Fibroblast of gingiva (primary cell): ENCODE measurements at regions not wholly inside any gene's neighbourhood (a gene's known extent, or its start where the extent isn't known, plus 50 kb on each side); places are given as distances from the start of the nearest gene placed in this dataset.
"Not testable (repeated sequence)": the region's sequence is repeated elsewhere in the genome, so short reads cannot be mapped to it uniquely, and the experiment has no call there.

ENCODE experiments used
- DNase-seq: peaks from one replicate; pipeline ENCODE4 v3.0.0-alpha.2; 2011; ENCODE audit warnings: low read depth

DNA sequence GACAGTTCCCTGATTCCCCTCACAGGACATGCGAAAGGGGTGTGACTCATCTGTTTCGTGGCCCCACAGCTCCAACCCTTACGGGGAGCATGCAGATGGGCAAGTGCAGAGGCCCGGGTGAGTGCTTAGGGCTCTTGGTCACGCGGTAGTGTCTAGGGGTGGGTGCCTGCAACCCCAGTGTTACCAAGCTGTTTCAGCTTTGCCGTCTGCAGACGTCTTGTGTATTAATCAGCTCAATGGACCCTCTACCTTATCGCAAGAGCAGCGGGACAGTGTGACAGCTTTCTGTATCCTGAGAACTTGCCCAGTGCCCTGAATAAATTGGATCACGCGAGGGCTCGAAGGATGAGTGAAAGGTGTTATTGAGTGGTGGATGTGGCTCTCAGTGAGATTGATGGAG is 816.4 kb upstream of the ANO3 start:
- DNase-seq = no peak

DNA sequence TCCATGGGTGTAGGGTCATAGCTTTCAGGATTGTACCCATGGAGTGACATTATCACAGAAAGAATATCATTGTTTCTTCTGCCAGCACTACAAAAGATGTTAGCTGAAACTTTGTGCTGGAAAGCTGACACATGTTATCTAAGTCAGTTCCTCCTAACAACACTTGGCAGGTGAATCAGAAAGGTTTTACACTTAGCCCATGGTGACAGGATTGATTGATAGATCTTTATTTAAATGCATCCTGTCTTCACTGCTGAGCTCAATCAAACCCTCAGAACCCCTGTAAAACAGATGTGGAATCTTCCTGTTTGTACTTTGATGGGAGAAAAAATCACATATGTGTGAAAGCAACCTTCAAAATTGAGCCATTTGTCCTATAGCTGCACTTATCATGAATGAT is 811.5 kb upstream of the ANO3 start:
- no peak for DNase-seq

DNA sequence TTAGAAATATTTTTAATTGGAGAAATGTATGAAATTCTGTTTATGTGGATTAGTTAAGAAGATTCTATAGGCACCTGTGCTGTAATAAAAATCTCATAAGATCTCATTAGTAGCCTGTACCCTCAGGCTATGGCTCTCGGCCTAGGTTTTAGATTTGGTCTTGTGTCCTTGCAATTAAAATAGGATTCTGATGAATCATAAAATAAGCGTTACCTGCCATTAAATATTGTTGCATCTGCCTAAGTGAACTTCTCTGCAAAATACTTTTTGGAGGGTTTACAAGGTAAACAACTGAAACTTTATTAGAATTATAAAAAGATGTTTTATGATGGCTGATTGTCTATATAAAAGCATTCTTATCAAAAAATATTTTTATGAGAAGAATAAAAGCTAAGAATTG is 804.1 kb upstream of the ANO3 start:
- no peak for DNase-seq

DNA sequence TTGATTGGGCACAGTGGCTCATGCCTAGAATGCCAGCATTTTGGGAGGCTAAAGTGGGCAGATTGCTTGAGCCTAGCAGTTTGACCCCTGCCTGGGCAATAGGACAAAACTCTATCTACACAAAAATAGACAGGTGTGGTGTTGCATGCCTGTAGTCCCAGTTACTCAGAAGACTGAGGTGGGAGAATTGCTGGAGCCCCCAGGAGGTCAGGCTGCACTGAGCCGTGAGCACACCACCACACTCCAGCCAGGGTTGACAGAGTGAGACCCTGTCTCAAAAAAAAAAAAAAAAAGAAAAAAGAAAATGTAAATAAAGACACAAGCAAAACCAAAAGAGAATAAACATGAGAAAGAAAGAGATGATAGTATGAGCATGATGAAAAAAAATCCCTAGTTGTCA is 802.4 kb upstream of the ANO3 start:
- no peak for DNase-seq

DNA sequence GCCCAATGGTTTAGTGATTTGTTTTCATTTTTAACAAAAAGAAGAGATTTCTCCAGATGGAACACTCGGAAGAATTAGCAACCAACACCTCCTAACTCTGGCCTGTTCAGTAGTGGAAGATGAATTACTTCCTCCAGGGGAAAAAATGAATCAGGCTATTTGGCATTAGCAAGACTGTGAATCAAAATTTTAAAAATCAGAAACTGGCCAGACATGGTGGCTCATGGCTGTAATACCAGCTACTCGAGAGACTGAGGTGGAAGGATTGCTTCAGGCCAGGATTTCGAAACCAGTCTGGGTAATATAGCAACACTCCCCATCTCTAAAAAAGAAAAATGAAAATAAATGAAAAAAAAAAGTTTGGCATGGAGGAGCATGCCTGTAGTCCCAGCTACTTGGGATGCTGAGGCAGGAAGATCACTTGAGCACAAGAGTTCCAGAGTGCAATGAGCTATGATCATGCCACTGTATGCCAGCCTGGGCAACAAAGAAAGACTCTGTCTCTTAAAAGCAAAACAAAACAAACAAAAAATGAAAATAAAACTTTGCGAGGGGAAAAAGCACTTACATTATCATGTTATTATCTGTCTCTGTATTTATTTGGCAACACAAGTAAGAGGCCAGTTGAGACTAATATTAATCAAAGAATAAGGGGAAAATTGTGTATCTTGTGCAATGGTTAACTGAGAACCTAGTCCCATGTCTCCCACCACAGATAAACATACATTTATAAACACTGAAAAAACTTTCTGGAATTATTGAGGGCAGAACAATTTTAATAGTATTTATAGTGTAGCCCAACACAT is 796.3 kb upstream of the ANO3 start:
- DNase-seq = peak; percentile 75

DNA sequence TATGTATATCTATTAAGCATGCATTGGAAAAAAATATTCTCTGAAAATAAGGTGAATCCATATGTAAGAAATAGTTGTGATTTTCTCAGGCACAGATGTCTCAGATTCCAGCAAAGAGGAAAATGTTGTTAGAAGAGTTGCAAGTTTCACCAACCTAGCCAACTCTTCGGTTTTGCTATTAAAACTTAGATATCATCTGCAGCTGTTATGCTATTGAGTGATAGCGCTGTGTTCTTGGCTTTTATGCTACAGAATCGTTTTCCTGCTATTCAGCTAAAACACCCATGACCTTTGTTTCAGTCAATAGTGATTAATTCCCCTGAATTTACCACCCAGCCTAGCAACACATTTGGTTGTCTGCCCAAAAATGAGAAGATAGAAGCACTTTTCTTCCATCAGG is 795.6 kb upstream of the ANO3 start:
- no peak for DNase-seq

DNA sequence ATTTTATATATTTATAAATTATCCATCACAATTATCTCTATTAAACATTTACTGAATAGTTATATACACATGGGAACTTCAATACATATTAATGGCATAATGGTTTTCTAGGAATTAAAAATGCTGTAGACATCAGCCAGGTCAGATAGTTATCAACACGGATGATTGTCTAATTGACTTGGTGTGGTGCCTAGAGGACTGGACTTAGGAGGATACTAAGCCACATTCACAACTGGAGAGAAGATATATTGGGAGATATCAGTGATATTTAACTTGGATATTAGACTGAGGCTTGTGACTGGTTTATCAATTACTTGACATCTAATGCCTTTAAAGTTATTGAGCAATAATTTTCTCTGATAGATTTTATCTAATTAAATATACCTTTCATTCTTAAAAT is 794.5 kb upstream of the ANO3 start:
- no peak for DNase-seq

DNA sequence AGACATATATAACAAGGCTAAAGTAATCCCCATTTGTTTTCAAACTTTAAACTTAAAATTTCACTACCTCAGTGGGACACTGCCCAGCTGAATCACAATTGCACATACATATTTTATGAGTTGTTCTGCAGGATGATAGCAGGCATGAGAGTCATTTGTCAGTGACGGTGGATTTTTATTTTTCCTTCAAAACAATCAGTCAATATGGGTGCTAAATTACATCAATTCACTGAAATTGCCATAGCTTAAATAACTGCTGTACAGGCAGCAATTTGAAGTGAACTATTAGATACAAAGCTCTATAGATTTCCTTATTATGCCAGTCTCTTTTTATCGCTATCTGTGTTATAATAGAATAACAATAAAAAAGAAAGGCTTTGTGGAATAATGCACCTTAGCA is 784.6 kb upstream of the ANO3 start:
- DNase-seq = no peak

DNA sequence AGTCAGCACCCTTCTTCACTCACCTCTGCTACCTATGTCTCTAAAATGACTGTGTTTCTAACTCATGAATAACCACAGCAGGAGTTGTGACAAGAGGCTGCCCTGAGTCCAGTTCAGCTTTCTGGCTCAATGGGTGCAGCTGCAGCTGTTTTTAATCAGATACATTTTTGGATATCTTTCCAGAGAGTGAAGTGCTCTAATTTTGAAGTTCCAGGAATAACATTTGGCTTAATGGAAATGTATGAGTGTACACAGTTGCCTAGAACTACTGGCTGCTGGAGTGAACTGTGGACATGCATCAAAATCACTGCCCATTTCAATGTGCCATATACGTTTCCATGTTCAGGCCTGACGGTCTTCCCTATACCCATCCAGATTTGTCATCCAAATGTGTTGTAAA is 769.5 kb upstream of the ANO3 start:
- DNase-seq = peak; percentile 37

DNA sequence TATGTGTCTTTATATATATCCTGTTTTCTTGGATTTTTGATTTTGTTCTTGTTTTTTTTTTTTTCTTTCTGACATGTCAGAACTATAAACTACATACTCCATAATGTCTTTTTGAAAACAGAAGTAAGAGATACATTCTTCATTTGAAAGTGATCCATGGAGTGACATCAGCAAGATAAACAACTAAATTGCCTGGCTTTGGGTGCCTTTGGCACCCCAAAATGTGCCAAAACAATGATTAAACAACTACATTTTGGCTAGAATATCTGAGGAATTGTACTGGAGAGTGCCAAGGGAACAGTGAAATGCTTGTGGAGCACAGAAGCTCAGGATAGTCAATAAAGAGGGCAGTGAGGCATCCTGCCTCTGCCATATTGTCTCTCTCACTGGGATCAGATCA is 766.1 kb upstream of the ANO3 start:
- no peak for DNase-seq

DNA sequence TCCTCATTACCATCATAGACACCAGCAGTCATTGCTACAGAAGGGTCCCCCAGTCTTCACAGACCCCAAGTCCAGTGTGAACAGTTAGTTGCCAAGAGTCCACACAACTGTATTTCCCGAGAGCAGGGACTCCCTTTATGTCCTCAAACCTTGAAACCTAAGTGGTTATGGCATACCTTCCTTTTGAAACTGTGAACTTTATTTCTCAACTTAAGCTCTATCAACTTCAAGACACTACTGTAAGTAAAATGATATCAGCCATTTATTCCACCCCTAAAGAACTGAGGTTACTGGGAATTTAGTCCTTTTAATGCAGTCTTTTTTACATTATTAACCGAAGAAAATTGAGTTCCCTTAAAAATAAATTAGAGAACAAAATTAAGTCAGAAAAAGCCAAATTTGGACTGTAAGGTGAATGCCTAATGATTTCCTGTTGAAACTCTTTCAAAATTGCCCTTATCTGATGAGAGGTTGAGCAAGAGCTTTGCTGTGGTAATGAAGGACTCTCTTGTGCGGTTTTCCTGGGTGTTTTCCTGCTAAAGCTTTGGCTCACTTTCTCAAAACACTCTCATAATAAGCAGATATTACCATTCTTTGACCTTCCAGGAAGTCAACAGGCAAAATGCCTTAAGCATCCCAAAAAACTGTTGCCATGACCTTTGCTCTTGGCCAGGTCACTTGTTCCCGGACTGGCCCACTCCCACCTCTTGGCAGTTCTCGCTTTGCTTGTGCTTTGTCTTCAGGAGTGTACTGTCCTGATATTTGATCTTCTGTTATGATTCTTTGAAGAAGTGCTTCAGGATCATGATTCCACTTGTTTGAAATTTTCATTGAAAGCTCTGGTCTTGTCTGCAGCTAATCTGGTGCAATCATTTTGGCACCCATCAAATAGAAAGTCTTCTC is 765.4 kb upstream of the ANO3 start:
- no peak for DNase-seq

DNA sequence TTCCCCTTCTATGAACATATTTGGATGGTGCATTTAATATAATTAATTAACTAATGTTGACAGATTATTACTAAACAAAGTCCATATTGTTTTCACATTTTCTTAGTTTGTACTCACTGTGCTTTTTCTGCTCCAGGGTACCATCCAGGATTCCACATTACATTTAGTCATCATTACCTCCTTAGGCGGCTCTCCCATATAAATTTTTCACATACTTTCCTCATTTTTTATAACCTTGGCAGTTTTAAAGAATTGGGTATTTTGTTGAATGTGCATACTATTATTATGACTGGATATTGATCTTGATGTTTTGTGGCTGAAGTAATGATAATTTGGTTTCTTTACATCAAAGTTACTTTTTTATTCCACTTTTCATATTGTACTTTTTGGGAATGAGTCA is 755.6 kb upstream of the ANO3 start:
- DNase-seq = no peak

DNA sequence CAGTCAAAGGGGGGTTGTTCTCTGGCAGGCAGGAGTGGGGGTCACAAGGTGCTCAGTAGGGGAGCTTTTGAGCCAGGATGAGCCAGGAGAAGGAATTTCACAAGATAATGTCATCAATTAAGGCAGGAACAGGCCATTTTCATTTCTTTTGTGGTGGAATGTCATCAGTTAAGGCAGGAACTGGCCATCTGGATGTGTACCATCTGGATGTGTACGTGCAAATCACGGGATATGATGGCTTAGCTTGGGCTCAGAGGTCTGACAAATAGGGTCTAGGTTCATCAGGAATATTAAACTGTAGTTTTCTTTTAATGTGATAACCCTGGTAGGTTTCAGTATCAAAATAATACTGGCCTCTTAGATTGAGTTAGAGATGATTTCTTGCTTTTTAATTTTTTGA is 752.4 kb upstream of the ANO3 start:
- DNase-seq = not testable (repeated sequence)

DNA sequence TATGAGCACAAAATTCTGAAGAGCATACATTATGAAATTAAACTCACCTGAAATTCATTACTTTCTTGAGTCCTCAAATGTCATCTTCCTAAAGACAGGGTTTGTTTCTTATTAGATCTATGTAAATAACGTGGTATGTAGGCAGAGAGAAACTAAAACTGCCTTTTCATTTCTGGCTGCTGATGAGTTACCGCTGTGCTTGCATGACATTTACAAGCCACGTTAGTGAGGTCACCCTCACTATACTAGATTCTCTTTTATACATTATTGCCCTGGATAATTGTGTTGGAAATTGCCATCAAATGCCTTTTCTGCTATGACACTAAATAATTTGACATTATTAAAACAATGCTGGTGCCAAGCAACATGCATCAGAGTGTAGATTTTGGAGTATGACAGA is 748.3 kb upstream of the ANO3 start:
- DNase-seq = no peak

DNA sequence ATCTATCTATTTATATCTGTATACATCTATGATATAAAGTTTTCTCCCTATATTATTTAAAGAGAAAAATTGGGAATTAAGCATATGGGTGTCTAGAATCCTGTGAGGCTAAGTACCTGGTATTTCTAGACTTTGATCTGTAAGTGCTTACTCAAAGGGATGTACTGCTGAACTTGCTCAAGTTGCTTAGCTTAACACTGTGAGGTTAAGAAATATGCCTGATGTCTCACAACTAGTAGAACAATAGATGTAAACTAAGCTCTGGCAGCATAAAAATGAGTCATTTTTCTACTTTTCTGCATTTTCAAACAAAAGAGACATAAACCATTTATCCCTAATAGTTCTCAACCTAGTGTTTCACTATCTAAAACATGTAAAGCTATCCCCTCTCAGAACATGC is 744.4 kb upstream of the ANO3 start:
- DNase-seq = no peak

DNA sequence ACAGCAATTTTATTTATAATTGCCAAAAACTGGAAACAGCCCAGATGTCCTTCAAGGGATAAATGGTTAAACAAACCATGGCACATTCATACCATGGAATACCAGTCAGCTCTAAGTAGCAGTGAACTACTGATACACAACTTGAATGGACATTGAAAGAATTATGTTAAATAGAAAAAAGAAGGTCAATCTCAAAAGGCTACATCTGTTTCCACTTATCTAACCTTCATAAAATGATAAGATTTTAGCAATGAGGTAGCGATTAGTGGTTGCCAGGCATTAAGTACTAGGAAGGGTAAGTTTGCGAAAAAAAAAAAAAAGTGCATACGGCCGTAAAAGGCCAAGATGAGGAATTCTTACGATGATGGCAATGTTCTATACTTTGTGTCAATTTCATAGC is 738.7 kb upstream of the ANO3 start:
- no peak for DNase-seq

DNA sequence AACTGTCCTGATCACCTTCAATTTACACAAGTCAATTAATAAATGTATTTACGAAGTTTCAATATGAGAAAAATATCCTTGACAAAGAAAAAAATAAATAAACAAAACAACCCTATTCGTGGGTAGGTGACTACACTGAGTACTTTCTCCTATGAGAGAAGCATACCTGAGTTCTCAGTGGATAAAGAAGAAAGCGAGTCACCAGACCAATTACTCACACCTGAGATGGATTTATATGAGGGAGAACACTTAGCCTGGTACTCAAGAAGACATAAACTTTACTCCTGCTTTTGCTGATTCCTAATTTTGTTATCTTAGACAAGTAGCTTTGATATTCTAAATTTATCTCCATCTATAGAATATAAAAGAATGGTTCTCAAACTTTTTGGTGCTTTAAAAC is 735.2 kb upstream of the ANO3 start:
- no peak for DNase-seq

DNA sequence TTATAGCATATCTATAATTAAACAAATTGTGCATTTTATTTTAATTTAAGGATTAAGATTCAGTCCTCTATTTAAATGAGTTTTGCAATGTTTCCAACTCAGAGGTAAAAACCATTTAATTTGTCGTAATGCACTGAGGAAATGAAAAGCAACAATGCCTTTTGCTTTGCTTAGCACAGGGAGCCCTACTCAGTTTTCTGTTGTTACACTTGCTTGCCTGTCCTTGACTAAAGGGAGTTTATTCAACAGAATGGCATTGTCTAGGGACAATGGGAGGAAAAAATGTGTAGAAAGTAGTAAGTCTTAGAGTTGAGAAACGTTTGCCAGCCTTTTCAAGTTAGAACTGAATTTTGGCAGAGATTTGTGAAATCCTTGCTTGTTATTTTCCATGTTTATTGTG is 734.2 kb upstream of the ANO3 start:
- DNase-seq = no peak

DNA sequence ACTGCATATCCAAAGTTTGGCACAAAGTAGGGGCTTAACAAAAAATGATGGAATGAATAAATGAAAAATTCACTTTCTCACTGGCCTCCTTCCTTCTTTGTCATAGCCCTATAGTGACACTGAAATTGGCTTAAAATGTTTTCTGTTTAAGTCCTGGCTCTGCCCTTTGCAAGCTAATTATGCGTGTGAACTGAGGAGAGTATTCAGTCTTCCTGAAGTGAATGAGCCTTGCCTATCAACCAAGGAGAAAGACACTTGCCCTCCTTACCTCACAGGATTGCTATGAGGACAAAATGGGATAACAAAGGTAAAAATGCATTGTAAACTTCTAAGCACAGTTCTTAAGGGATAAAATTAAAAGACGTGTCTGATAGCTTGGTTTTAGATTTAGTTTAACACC is 729.8 kb upstream of the ANO3 start:
- no peak for DNase-seq

DNA sequence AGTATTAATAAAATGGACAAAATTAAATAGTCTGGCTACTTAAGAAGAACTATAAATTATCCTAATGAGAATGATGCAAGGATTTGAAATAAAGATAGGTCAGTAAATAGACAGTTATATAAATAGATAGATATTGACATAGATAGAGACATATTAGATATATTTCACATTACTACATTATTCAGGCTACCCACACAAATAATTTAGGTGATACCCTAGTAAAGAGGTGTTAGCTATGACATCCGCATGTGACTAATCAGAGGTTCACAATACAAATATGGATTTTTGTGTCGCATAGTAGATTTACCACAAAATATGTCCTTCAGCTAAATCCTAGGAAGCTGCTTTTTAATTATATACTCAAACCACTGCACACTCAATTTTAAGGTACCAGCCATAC is 729.0 kb upstream of the ANO3 start:
- no peak for DNase-seq

DNA sequence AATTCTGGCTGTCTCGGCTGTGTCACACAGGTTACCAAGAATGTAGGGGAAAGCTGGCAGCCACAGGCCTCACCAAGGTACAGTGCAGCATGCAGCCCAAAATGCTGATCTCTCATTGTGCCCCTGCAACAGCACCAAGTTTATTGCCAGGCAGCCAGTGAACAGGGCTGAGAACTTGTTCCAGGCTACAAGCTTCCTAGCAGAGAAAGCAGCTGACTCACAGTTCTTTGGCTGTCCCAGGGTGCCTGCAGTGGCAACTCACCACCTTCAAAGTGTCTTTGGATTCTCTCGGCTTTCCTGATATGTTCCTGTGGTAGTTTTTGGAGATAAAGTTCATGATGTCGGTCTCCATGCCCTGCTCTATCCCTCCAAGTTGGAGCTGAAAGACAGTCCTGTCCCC is 719.1 kb upstream of the ANO3 start:
- DNase-seq = no peak

DNA sequence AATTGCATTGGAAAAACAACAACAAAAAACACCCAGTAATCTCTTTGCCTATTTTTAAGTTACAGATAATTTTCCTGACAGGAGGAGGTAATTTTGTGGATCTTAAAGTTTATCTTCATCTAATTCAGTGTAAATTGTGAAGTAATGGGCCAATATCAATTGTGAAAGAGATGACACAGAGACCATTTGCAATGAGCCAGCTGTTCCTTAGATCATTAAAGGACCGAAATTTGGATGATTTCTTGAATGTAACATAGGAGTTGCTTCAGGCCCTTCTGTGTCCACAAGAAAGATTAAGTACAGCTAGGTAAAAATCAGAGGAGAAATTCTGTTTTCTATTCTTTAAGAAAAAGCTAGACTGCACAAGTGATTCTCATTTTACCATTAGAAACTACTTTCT is 718.5 kb upstream of the ANO3 start:
- no peak for DNase-seq

DNA sequence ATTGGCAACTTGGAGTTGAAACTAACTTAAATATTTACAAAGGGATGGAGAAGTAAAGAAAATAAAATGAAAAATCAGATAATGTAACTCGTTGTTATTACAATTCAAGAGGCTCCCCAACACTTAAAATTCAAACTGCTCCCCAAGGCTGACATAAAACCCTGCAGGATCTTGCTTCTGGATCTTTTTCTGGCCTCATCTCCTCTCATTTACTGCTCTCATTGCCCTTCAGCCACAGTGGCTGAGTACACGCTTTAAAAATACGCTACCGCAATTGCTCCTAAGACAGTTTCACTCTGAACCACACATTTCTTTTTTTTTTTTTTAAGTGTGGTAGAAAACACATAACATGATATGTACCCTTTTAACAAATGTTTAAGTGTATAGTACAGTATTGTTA is 718.1 kb upstream of the ANO3 start:
- no peak for DNase-seq

DNA sequence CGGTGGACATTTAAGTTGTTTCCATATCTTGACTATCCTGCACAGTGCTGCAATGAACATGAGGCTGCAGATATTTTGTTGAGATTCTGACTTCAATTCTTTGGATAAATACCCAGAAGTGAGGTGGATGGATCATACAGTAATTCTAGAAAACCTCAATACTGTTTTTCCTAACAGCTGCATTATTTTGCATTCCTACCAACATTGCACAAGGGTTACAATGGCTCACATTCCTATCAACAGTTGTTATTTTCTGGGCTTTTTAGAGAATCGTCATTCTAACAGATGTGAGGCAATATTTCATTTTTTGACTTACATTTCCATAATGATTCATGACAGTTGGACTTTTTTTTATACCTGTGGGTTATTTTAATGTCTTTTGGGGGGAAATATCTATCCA is 716.9 kb upstream of the ANO3 start:
- DNase-seq = no peak
